Glomerular visceral epithelial cell (primary cell): ENCODE measurements at regions not wholly inside any gene's neighbourhood (a gene's known extent, or its start where the extent isn't known, plus 50 kb on each side); places are given as distances from the start of the nearest gene placed in this dataset.

ENCODE experiments used
- DNase-seq: peaks from one replicate; pipeline ENCODE4 v3.0.0-alpha.2; 2016; ENCODE audit errors: extremely low spot score

DNA sequence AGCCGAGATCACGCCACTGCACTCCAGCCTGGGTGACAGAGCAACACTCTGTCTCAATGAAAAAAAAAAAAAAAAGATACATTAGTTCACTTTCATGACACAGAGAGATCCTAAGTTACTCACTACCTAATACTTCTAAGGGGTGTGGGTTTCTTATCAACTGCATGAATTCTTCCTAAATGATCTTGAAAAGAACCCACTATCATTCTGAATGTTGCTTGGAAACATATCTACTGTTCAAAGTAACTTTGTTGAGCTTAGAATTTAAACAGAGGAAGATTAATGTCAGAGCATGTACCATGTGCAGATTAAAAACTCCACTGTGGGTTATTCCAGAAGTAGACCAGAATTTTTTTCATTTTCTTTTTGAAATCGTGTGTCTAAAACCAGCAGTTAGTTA, 241.5 kb downstream of the LTN1 start:
- DNase-seq: no peak

DNA sequence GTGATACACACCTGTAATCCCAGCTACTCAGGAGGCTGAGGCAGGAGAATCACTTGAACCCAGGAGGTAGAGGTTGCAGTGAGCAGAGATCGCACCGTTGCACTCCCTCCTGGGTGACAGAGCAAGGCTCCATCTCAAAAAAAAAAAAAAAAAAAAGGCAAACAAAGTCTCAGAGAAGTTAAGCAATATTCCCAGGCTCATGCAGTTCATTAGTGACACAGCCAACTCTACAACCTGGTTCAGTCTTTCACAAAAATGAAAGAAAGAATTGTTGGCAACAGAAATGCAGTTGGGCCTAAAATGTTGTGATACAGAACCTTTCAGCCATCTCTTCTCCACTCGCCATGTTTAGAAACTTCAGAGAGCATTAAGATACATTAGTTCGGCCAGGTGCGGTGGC, 242.1 kb downstream of the LTN1 start:
- DNase-seq: no peak

DNA sequence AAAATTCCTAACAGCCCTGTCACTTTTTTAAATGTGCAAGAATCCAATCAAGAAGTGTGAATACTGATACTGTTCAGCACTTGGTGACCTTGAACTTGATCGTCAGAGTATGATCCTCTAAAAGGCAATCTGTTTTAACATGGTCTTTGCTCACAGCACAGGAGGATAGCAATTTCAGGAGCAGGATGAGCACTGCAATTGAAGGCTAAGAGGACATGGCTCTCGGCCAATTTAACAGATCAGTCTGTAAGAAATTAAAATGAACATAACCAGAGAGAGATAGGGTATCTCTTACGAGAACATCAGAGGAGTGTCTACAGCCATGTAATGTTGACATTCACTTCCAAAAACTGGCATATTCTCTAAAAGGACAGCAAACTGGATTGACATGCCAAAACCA, 243.1 kb downstream of the LTN1 start:
- DNase-seq: no peak

DNA sequence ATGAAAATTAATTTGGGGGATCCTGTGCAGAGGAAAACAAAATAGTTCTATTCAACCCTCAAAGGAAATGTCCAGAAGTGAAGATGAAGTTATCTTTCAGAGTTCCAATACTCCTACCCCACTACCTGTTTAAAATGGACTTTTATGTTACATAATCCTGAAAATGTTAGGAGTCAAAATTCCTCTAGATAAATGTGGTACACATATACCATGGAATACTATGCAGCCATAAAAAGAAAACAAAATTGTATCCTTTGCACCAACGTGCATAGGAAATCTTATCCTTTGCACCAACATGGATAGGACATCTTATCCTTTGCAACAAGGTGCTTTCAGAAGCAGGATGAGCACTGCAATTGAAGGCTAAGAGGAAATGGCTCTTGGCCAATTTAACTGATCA, 245.2 kb downstream of the LTN1 start:
- no peak for DNase-seq

DNA sequence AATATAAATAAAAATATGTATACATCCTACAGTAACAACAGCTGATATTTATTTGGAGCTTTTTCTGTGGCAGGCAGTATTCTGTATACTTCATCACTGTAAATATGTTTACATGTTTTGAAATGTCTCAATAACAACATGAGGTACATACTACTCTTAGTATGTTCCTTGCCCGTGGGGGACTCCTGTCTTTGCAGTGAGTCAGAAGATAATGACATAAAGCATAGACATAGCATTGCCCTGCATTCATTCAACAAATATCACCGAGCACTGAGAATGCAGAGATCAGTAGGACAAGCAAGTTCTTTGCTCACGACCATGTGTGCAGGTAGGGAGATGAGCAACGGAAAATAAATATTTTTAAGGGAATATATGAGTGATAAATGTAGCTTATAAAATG, 246.5 kb downstream of the LTN1 start:
- DNase-seq: no peak

DNA sequence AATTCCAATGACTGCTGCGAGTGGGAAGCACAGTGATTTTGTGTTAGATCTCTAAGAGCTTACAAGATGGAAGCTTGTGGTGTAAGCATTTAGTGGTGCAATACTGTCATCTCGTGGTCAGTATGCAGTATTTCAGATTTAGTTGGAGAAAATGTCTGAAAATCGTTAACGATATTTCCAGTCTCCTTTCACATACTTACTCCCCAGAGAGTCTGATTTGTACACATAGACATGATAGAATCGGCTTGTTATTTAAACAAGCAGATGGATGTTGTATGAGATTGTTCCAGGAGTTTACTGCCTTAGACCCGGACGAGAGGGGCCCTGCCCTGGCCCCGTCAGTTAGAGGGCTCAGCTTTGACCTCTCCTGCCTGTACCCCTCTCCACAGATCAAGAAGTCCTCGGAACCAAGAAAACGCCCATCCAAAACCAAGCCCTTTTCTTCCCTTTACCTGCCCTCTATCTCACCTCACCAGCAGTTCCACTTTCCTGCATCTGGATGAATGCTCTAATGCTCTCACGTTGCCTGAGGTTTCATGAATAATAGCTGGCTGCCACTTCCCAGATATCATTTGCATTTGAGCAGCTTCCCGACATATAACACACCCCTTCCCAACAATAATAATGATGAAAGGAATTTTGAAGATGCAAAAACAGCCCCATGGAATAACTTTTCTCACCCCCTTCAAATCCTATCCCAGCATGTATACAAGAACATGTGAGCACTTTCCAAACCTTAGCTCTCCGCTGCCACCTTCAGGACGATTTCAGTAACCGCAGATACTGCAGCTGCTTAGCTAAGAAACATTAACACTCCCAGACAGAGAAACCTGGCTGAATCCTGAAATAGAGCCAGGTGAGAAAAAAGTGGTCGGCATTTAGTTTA, 247.3 kb downstream of the LTN1 start:
- DNase-seq: peak; percentile 83

DNA sequence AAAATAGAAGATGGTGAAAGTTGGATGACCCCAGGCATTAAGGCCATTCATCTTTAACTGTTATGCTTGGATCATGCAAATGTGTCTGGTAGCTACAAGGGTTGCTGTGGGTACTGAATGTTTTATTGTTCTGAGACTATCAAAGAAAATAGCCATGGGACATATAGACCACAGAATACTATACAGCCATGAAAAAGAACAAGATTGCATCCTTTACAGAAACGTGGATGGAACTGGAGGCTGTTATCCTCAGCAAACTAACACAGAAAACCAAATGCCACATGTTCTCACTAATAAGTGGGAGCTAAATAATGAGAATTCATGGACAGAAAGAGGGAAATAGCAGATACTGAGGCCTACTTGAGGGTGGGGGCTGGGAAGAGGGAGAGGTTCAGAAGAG, 249.0 kb downstream of the LTN1 start:
- no peak for DNase-seq

DNA sequence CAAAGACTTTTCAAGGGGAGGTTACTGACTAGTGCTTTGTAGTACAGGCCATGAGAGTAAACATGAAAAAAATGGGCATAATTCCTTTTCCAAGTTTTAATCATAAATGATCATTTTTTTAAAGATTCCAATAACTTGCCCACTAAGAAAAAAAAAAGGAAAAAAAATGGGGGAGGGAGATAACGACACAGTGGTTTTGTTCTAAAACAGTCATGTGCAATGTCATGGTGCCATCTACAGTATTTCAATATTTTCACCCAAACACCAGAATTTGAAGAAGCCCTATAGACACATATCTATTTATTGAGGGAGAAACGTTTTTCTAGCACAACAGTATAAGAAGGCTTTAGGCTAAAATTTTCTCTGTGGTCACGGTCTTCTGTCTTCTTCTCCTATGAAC, 250.2 kb downstream of the LTN1 start:
- no peak for DNase-seq

DNA sequence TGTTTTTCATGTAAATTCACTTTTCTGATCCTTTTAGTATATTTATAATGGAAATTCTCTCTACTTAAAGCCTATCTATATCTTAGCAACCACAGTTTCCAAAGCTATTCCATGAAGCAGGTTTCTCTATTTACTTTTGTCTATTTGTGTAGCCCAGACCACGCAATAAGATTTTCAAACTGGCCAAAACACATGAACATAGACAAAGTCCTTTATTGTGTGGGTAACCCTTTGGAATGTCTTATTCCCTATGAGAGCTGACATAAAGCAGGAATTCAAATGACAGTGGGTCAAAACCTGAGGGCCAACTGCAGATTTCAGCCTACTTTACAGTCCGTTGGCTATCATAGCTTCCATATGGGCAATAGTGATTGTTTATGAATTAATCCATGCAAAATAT, 252.6 kb downstream of the LTN1 start:
- no peak for DNase-seq

DNA sequence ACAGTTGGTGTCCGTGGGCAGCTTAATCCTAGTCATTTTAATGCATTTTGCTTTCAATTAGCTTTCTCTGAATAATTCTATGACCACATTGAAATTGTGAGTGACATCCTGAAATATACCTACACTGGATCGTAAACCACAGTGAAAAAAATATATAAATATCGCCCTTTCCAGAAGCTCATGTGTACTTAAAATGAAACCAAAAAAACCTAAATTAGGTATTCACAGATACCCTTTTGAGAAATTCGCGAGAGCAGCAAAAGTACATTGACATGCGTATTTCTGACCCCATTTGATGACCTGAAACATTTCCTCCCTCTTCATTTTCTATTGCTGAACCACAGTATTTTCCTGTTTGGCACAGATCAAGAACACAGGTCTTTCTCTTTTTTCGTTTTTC, 253.8 kb downstream of the LTN1 start:
- no peak for DNase-seq

DNA sequence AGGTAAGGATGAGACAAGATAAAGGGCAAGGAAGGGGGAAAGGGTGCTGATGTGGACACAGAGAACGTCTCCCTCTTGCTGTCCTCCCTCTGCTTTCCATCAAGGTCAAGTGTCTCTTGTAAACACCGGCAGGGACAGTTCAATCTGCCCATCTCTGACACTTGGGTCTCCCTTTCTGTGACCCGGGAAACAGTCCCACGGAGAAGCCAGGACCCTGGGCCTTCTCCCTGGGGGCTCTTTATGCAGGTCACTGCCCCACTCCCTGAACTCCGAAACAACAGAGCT, 254.3 kb downstream of the LTN1 start:
- no peak for DNase-seq

DNA sequence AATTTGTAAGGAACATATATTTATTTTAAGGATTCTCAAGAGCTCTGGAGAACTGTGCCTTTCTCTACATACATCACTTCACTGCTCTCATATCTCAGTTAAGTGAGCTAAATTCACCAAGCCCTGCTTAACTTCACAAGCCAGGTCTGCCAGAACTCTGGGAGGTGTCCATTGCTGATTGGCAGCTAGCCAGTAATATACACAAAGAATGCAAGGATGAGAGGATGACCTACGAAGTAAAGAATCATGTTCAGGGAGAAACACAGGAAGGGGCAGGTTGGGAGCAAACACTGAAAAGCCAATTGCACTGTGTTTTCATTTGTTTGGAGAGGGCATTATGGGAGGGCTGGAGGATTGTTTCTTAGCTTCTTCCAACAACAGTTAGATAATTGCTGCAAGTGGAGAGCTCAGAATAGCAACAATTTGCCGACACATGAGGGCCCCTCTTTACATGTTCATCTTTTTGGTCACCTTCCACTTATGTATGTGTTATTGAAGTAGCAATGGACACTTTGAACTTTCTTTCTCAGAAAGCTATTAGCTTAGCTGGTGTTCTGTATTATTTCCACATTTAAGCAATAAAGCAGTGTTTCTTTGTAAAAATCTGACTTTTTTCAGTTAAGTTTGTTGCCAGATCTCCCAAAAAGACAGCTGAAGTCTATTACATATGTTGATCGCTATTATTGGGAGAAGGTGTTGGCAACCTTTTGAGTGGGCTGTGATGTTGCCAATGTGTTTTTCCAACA, 254.8 kb downstream of the LTN1 start:
- DNase-seq: peak; percentile 48

DNA sequence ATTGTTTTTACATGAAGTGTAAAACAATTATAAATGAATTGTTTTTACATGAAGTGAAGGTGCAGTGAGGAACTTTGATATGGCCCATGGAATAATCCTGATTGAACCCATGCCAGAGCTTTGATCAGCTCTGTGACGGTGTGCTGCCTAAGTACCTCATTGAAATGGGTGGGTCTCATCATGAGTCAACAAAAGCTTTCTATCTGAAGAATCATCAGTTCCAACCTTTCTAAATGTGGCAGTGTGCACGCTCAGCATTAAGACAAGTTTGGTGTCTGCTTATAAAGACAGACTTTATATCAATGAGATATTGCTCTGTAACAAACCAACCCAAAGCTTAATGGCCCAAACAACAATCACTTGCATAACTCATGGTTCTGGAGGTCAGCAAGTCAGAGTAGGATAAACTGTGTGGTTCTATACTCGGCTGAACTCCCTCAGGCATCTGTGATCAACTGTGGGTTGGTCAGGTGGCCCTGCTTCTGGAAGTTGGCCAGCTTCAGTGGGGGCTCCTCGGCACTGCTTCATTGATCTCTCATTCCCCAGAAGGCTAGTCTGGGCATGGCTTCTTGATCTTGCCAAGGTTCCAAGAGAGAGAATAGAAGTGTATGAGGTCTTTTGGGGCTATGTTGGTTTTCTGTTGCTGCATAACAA, 258.0 kb downstream of the LTN1 start:
- peak; percentile 56 for DNase-seq

DNA sequence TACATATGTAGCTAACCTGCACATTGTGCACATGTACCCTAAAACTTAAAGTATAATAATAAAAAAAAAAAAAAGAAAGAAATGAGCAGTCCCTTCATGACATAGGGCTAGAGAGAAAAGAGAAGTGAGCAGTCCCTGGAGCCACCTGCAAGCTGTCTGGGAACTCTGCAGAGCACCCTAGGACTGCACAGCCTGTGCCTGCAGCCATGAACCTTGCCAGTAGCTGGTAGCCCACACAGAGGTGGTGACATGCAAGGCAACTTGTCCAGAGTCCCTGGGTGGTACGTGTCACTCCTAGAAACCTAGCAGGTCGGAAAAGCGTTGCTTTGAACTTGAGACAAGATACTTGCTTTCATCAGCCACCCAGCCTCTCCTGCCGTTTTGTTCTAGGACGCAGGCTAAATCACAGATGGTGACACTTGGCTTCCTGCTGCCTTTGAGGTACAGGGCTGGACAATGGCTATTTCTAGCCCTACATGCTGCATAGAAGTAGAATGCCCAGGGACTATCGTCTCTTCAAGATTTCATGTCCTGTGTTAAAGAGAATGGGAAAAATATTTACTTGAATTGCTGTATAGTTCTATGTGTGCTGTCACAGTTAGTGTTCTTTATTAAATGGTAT, 260.9 kb downstream of the LTN1 start:
- no peak for DNase-seq

DNA sequence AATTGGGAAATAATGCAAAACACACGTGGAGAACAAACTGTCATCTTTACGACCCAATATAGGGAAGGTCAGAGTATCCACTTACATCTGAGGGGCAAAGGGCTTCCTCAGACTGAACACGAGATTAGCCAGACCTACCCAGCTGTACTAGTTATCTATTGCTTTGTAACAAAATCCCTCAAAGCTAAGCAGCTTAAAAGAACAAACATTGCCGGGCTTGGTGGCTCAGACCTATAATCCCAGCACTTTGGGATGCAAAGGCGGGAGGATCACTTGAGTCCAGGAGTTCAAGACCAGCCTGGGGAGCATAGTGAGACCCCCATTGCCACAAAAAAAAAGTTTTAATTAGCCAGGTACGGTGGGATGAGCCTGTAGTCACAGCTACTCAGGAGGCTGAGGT, 262.8 kb downstream of the LTN1 start:
- DNase-seq: no peak

DNA sequence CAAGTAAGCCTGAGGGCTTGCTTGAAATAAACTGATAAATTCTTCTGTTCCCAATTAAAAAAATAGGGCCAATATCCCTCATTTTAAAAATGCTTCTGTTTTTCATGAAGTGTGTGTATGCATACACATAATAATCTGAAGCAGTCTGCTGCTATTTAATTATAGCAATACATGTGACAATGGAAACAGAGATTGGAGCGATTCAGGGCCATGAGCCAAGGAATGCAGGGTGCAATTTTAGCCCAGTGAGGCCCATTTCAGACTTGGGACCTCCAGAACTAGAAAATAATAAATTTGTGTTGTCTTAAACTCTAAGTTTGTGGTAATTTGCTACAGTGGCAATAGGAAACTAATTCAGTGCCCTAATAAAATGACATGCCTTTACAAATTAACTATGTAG, 264.9 kb downstream of the LTN1 start:
- DNase-seq: no peak

DNA sequence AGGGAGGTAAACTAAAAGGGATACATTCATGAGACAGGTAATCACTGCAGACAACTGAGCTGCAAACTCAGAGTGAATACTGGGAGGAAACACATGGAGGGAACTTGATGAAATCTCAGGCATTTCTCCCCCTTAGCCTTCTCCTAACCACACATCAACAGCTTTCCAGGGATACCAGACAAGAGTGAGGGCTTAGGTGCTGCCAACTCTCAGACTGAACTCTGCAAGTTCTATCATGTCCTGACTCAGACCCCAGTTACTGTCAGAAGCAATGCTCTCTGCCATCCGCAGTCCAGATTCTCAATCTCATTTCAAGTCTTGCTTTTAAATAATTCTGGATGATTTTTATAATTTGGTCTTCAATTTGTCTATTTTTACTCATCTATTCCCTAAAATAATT, 267.3 kb downstream of the LTN1 start:
- DNase-seq: no peak

DNA sequence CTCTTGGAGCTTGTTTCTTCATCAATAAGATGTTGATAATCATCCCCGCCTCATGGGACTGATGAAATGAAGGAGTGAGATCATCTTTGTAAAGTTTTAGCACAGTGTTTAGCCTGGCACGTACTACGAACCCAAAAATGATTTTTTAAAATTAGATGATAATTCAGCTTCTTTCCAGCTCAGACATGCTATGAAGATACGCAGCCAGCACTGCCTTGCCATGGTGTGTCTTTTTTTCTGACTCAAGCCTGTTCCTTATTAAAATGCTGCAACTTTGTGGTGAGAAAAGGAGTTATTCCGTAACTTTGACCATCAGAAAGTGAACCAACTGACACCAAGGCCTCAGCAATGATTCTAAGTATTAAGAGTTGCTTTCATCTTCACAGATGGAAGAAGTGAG, 269.0 kb downstream of the LTN1 start:
- DNase-seq: no peak

DNA sequence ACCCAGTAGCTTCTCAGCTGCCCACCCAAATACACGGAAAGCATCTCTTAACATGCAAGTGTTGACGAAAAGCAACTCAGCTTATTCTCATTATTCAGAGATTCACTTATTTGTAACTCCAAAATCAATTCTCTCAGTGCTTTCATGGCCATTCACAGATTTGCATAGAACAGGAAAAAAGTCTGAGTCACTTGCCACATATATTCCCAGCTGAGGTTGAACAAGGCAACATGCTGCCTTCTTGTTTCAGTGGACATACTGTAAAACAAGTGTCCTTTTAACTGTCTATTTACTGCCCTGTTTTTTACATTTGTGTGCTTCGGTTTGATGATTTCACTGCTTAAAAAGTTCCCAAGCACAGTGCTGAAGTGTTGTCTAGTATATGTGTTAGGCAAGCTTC, 273.0 kb downstream of the LTN1 start:
- no peak for DNase-seq

DNA sequence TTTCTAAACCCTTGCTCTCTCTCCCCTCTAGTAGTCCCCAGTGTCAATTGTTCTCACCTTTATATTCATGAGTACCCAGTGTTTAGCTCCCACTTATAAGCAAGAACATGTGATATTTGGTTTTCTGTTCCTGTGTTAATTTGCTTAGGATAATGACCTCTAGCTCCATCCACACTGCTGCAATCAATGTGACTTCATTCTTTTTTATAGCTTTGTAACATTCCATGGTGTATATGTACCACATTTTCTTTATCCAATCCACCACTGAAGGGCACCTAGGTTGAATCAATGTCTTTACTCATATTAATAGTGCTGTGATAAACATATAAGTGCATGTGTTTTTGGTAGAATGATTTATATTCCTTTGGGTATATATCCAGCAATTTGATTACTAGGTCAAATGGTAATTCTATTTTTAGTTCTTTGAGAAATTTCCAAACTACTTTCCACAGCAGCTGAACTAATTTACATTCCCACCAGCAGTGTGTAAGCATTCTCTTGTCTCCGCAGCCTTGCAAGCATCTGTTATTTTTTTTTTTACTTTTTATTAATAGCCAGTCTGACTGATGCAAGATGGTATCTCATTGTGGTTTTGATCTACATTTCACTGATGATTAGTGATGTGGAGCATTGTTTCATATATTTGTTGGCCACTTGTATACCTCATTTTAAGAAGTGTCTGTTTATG, 277.8 kb downstream of the LTN1 start:
- no peak for DNase-seq

DNA sequence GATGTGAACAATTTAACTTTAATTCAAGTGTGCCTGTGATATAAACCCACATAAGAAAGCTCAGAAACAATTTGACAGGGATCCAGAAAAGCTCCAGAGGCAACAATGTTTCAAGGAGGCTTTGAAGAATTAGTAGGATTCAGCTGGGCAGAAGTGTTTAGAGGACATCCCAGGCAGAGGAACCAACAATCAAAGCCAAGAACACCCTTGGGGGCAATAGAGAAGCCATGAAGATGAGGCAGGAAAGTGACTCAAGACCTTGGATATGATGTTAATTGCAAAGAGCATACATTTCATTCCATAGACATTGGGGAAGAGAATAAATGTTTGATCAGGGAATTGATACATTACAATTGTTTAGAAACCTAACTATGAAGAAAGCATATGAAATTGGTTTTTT, 280.3 kb downstream of the LTN1 start:
- no peak for DNase-seq

DNA sequence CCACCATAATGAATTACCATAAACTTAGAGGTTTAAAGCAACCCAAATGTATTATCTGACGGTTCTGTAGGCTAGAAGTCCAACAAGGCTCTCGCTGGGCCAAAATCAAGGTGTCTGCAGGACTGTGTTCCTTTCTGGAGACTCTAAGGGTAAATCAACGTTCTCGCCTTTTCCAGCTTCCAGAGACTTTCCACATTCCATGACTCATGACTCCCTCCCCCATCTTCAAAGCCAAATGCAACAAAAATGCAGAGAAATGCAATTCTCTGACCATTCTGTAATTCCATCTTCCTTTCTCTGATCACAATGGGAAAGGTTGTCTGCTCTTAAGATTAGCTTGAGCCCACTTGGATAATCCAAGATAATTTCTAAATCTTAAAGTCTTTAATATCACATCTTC, 287.1 kb downstream of the LTN1 start:
- DNase-seq: no peak
